ENCODE measurements at regions not wholly inside any gene's neighbourhood (a gene's known extent, or its start where the extent isn't known, plus 50 kb on each side); places are given as distances from the start of the nearest gene placed in this dataset.

GRCh38 chr6:95081231-95081630 is 496.1 kb upstream of the MANEA start:
- TF ChIP-seq CTCF (IDR thresholded peaks at IDR 0.05) (no peak), POLR2AphosphoS5 (IDR thresholded peaks at IDR 0.05) (no peak), POLR2A (IDR thresholded peaks at IDR 0.05) (no peak), EP300 (IDR thresholded peaks at IDR 0.05) (no peak)

All from suprapubic skin (tissue), 4 donors.